IMR-90 (cell line): ENCODE measurements at regions not wholly inside any gene's neighbourhood (a gene's known extent, or its start where the extent isn't known, plus 50 kb on each side); places are given as distances from the start of the nearest gene placed in this dataset.

Experiments
- ATAC-seq: fragments of 200-7000 bp; cut with Tn5 transposase; 2 replicates; pipeline ENCODE4 v1.9.1; 2020; ENCODE audit warnings: low read depth, mild to moderate bottlenecking, moderate library complexity
- BruUV-seq: library from RNA; stranded (reverse); fragments of 400-500 nt; replicated peaks from 2 replicates; lab custom pipeline; 2021; lab: Mats Ljungman, UMichigan
- CTCF ChIA-PET: fragments of 300-600 bp; formaldehyde crosslinking; extraction: SDS; loops from one replicate; lab custom pipeline; 2021; ENCODE audit warnings: antibody characterized with exemption; lab: Yijun Ruan, JAX
- POLR2A ChIA-PET: fragments of 300-600 bp; sonication (Branson Sonifier 250); formaldehyde crosslinking; loops from one replicate; lab custom pipeline; 2022; ENCODE audit warnings: antibody characterized with exemption; ENCODE audit not compliant: unreplicated experiment; lab: Charles Lee
- DNase-seq: peaks from one replicate; pipeline ENCODE4 v3.0.0; 2013
- H2AFZ ChIP-seq: replicated peaks from 2 replicates; pipeline ENCODE3; 2013; ENCODE audit warnings: low read length, mild to moderate bottlenecking; ENCODE audit not compliant: poor library complexity
- H2AK5ac ChIP-seq: 2 replicates; pipeline ENCODE4 v1.6.1; 2013; ENCODE audit warnings: low read depth, low read length, inconsistent platforms
- H2AK9ac ChIP-seq: replicated peaks from 2 replicates; pipeline ENCODE3; 2013; ENCODE audit warnings: mild to moderate bottlenecking, low read depth, low read length, moderate library complexity; ENCODE audit not compliant: poor library complexity
- H2BK120ac ChIP-seq: 2 replicates; pipeline ENCODE4 v1.6.1; 2013; ENCODE audit warnings: low read depth, low read length, inconsistent platforms
- H2BK15ac ChIP-seq: 3 replicates; pipeline ENCODE4 v1.6.1; 2013; ENCODE audit warnings: low read depth, low read length, inconsistent platforms
- H2BK20ac ChIP-seq: 2 replicates; pipeline ENCODE4 v1.6.1; 2013; ENCODE audit warnings: low read depth, mild to moderate bottlenecking, inconsistent platforms, low read length, moderate library complexity
- H2BK5ac ChIP-seq: 2 replicates; pipeline ENCODE4 v1.6.1; 2013; ENCODE audit warnings: mild to moderate bottlenecking, low read depth, low read length, inconsistent platforms; ENCODE audit not compliant: poor library complexity, severe bottlenecking
- H3K14ac ChIP-seq: replicated peaks from 2 replicates; pipeline ENCODE4 v1.6.1; 2013; ENCODE audit warnings: low read depth, low read length, inconsistent platforms
- H3K18ac ChIP-seq: 2 replicates; pipeline ENCODE4 v1.6.1; 2013; ENCODE audit warnings: low read depth, low read length, control low read depth
- H3K23ac ChIP-seq: 2 replicates; pipeline ENCODE4 v1.6.1; 2013; ENCODE audit warnings: low read depth, low read length, inconsistent platforms
- H3K27ac ChIP-seq: 2 replicates; pipeline ENCODE4 v1.5.1; 2013; ENCODE audit warnings: mild to moderate bottlenecking, control low read depth, low read length; ENCODE audit not compliant: insufficient read depth
- H3K27me3 ChIP-seq: 2 replicates; pipeline ENCODE4 v1.6.1; 2013; ENCODE audit warnings: low read length; ENCODE audit not compliant: control insufficient read depth, insufficient read depth
- H3K36me3 ChIP-seq: 2 replicates; pipeline ENCODE4 v1.6.1; 2013; ENCODE audit warnings: low read length, mixed read lengths; ENCODE audit not compliant: control insufficient read depth, insufficient read depth
- H3K4ac ChIP-seq: 2 replicates; pipeline ENCODE4 v1.6.1; 2013; ENCODE audit warnings: low read depth, low read length, inconsistent platforms
- H3K4me1 ChIP-seq: 2 replicates; pipeline ENCODE4 v1.6.1; 2013; ENCODE audit warnings: low read length, mixed read lengths; ENCODE audit not compliant: control insufficient read depth, insufficient read depth
- H3K4me2 ChIP-seq: 2 replicates; pipeline ENCODE4 v1.6.1; 2013; ENCODE audit warnings: low read depth, mild to moderate bottlenecking, control low read depth, low read length, moderate library complexity
- H3K4me3 ChIP-seq: 2 replicates; pipeline ENCODE4 v1.5.1; 2013; ENCODE audit warnings: low read depth, mild to moderate bottlenecking, control low read depth, low read length, moderate library complexity; ENCODE audit not compliant: insufficient read depth
- H3K56ac ChIP-seq: 2 replicates; pipeline ENCODE4 v1.6.1; 2013; ENCODE audit warnings: low read length, inconsistent platforms; ENCODE audit not compliant: insufficient read depth; ENCODE audit errors: extremely low read depth
- H3K79me1 ChIP-seq, 2 experiments: 2 replicates each; pipeline ENCODE4 v1.6.1; 2013; ENCODE audit warnings: low read length in 2 of 2, inconsistent platforms in 1 of 2, low read depth in 1 of 2
- H3K9ac ChIP-seq: 2 replicates; pipeline ENCODE4 v1.6.1; 2013; ENCODE audit warnings: low read depth, low read length, control low read depth
- H3K9me1 ChIP-seq: 2 replicates; pipeline ENCODE4 v1.6.1; 2013; ENCODE audit warnings: low read length, inconsistent platforms; ENCODE audit not compliant: insufficient read depth
- H3K9me3 ChIP-seq: 2 replicates; pipeline ENCODE4 v1.6.1; 2013; ENCODE audit warnings: low read length; ENCODE audit not compliant: control insufficient read depth, insufficient read depth
- H4K20me1 ChIP-seq: 2 replicates; pipeline ENCODE4 v1.6.1; 2013; ENCODE audit warnings: low read length, inconsistent platforms; ENCODE audit not compliant: insufficient read depth
- H4K5ac ChIP-seq: 2 replicates; pipeline ENCODE4 v1.6.1; 2013; ENCODE audit warnings: mild to moderate bottlenecking, low read depth, low read length, control low read depth
- H4K8ac ChIP-seq, 2 experiments: 2 replicates each; pipeline ENCODE4 v1.6.1; 2013; ENCODE audit warnings: low read depth in 2 of 2, low read length in 2 of 2, control low read depth in 1 of 2, inconsistent platforms in 1 of 2
- H4K91ac ChIP-seq: 2 replicates; pipeline ENCODE4 v1.6.1; 2013; ENCODE audit warnings: low read depth, low read length, inconsistent platforms; ENCODE audit not compliant: insufficient read depth
- CEBPB ChIP-seq: IDR thresholded peaks from 2 replicates; pipeline ENCODE4 v1.6.1; 2012; ENCODE audit warnings: low read depth, low read length, improper control_type of control experiment
- CTCF ChIP-seq: conservative IDR thresholded peaks from 2 replicates; pipeline ENCODE4 v1.5.1; 2012; ENCODE audit warnings: mild to moderate bottlenecking, low read depth, low read length, improper control_type of control experiment
- ELK1 ChIP-seq: fragments of 150-350 bp; IDR thresholded peaks from 2 replicates; pipeline ENCODE4 v1.6.1; 2016; ENCODE audit warnings: low read depth, mild to moderate bottlenecking, low read length, moderate library complexity, borderline replicate concordance
- FOS ChIP-seq: fragments of 150-350 bp; IDR thresholded peaks from 2 replicates; pipeline ENCODE4 v1.6.1; 2016; ENCODE audit warnings: low read depth, low read length
- MAFK ChIP-seq: IDR thresholded peaks from 2 replicates; pipeline ENCODE4 v1.6.1; 2012; ENCODE audit warnings: low read depth, low read length, improper control_type of control experiment
- MXI1 ChIP-seq: IDR thresholded peaks from 2 replicates; pipeline ENCODE4 v1.6.1; 2012; ENCODE audit warnings: low read depth, mild to moderate bottlenecking, low read length, moderate library complexity, borderline replicate concordance
- NFE2L2 ChIP-seq: fragments of 150-350 bp; IDR thresholded peaks from 2 replicates; pipeline ENCODE4 v1.6.1; 2016; ENCODE audit warnings: low read depth, mild to moderate bottlenecking, low read length
- SMC3 ChIP-seq: fragments of 150-350 bp; IDR thresholded peaks from 2 replicates; pipeline ENCODE4 v1.6.1; 2016; ENCODE audit warnings: low read depth, mild to moderate bottlenecking, antibody characterized with exemption, low read length, moderate library complexity
- USF2 ChIP-seq: fragments of 150-350 bp; IDR thresholded peaks from 2 replicates; pipeline ENCODE4 v1.6.1; 2017; ENCODE audit warnings: mild to moderate bottlenecking, antibody characterized with exemption, low read length, low read depth
- WGBS, 2 experiments: methylation state at CpG; one replicate each; pipeline versions ENCODE4 v1.1.5 to v1.1.7; 2013; ENCODE audit warnings: missing lambda C conversion rate in 2 of 2; ENCODE audit not compliant: insufficient read length in 1 of 2; ENCODE audit errors: extremely low coverage in 2 of 2; 5-methylcytosine and 5-hydroxymethylcytosine counted together
- dilution Hi-C: fragments of 300-500 bp; cut with HindIII; formaldehyde crosslinking; loops from one replicate; pipeline ENCODE4 v1.14.3; 2018; ENCODE audit warnings: low sequenced_read_pairs; ENCODE audit not compliant: unreplicated experiment
- in situ Hi-C: fragments of 300-500 bp; cut with MboI; formaldehyde crosslinking; loops from 3 replicates; pipeline ENCODE4 v1.14.3; 2019; ENCODE audit warnings: low sequenced_read_pairs, inconsistent platforms, mixed read lengths
- intact Hi-C: fragments of 100-400 bp; cut with micrococcal nuclease; formaldehyde crosslinking; loops from 2 replicates; pipeline ENCODE4 v1.10.0; 2022

GRCh38 chr6:159610881-159611280 lies 82.2 kb downstream of the SOD2 start:
- H4K8ac ChIP-seq: no peak overlapping the region
- no peak for TF ChIP-seq MXI1
- no peak for TF ChIP-seq CTCF
- no peak for TF ChIP-seq NFE2L2
- TF ChIP-seq USF2: no peak
- no peak for TF ChIP-seq CEBPB
- TF ChIP-seq ELK1: no peak
- TF ChIP-seq SMC3: no peak
- no peak for TF ChIP-seq MAFK
- TF ChIP-seq FOS: no peak
- no peaks in the 10 kb centered on the region for H3K4me1 ChIP-seq
- WGBS, 2 experiments: no CpG with 5 or more reads among the region's 6 CpGs
- no peak overlapping the region for H3K4me3 ChIP-seq
- dilution Hi-C loops (no loop called here), in situ Hi-C loops (no loop called here), intact Hi-C loops (no loop called here)
- no peak overlapping the region for H2AK5ac ChIP-seq
- no peak overlapping the region for H3K56ac ChIP-seq
- ATAC-seq (no peak), DNase-seq (no peak)
- H3K27ac ChIP-seq: no peak overlapping the region
- H2BK120ac ChIP-seq: no peak overlapping the region
- no peak overlapping the region for H3K14ac ChIP-seq
- no peaks in the 10 kb centered on the region for H3K36me3 ChIP-seq
- H3K9me1 ChIP-seq: no peaks in the 10 kb centered on the region
- no peaks in the 10 kb centered on the region for H3K79me1 ChIP-seq
- no peak overlapping the region for H2BK20ac ChIP-seq
- no peak overlapping the region for H3K9ac ChIP-seq
- no peak overlapping the region for H2BK5ac ChIP-seq
- CTCF ChIA-PET: interaction anchor here (1.1 kb wide), 1 partner anchor 9 kb away, joined by 3 read pairs; no protein-coding TSS in a partner anchor
- H2BK15ac ChIP-seq: no peak overlapping the region
- POLR2A ChIA-PET: no interaction called here
- no TSS peak for BruUV-seq
- H2AK9ac ChIP-seq: no peak overlapping the region
- H3K4me2 ChIP-seq: no peak overlapping the region
- H2AFZ ChIP-seq: no peak overlapping the region
- H3K9me3 ChIP-seq: no peaks in the 10 kb centered on the region
- H4K20me1 ChIP-seq: no peaks in the 10 kb centered on the region
- no peak overlapping the region for H4K5ac ChIP-seq
- 0 out of 2 replicates have a peak, but pooled peaks cover 2% of the 10 kb centered on the region for H3K27me3 ChIP-seq
- H3K23ac ChIP-seq: no peak overlapping the region
- H3K4ac ChIP-seq: no peak overlapping the region
- no peak overlapping the region for H4K91ac ChIP-seq
- no peak overlapping the region for H3K18ac ChIP-seq
